ENCODE measurements at regions not wholly inside any gene's neighbourhood (a gene's known extent, or its start where the extent isn't known, plus 50 kb on each side); places are given as distances from the start of the nearest gene placed in this dataset.

DNA sequence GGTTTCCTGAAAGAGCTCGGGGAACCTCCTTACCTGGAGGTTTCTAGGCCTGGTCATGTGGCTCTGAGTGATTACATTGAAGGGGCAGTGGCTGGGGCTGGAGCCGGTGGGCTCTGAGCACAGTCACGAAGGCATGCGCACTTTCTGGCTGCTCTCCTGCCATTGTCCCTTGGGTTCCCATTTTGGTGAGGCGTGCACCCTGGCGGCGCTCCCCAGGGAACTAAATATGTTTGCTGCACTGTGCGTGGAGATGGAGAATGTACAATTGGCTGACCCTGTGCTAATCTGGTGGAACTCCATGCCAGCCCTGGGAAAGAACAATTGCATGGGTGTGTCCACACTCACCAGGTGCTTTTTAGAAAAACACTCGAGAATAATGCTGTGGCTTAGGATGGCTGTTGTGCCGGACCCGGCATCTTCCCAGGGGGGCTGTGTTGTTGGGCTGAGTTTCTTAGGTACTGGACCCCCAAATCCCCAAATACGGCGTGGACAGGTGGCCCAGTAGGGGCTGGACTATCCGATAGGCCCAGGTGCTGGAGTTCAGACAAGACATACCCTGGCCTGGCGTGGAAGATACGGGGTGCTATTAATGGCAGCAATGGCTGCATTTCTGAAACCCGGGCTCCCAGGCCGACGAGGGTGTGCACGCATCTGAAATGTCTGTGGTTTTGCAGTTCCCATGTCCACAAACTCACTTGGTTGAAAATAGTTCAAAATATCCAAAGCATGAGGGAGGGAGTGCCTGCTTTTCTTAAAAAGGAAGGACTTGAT is 230.5 kb downstream of the SEC14L1 start:
- 45 to 54% (median 49%) methylated on average over 20 of the region's 20 CpGs for WGBS, 3 donors
- TF ChIP-seq POLR2A (IDR thresholded peaks at IDR 0.05) (no peak), EP300 (IDR thresholded peaks at IDR 0.05) (no peak)
- H3K9me3 ChIP-seq: no peaks in the 10 kb centered on the region
- H3K27me3 ChIP-seq: no peaks in the 10 kb centered on the region
- H3K4me3 ChIP-seq: no peak overlapping the region
- peak in 3 of 5 donors; percentile 33 to 41 (median 39) for DNase-seq
- peaks cover 39% of the 10 kb centered on the region for H3K4me1 ChIP-seq (ENCODE audit: insufficient read depth)
- H3K36me3 ChIP-seq: no peaks in the 10 kb centered on the region
- H3K27ac ChIP-seq: peak overlapping the region; percentile 77 to 89
- intact Hi-C loops (cut with DNase I): loop anchor here in 1 of 4 donors (10.0 kb wide), 1 partner anchor 53 kb away; no protein-coding TSS in a partner anchor

DNA sequence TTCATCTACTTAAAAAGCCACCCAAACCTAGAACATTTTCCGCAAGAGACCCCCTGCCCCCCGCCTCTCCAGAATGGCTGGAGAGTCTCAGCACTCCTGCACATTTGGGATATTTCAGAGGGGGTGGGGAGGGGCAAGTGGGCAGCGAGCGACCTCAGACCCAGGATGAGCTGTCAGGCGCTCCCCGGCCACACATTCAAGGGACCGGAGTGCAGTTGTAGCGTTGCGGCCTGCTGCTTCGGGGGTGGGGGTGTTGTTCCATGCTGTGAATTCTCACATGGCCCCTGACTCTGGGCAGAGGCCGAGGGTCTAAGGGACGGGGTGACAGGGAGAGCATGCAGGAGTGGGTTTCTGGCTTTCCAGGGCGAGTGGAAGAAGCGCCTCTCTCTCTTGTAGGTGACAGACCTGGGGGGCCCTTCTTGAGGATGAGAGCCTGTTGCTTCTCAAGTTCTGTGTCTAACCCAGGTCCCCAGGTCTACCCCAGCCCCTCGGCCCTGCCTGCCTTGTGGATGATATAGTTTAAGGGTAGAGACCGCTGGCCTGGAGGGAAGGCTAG is 231.2 kb downstream of the SEC14L1 start:
- peak in 2 of 5 donors; percentile 42 to 48 for DNase-seq
- H3K27me3 ChIP-seq: no peaks in the 10 kb centered on the region
- peaks cover 39% of the 10 kb centered on the region for H3K4me1 ChIP-seq (ENCODE audit: insufficient read depth)
- peak overlapping the region; percentile 77 to 89 for H3K27ac ChIP-seq
- no peak for TF ChIP-seq EP300 (IDR thresholded peaks at IDR 0.05)
- TF ChIP-seq, protein P1, sequence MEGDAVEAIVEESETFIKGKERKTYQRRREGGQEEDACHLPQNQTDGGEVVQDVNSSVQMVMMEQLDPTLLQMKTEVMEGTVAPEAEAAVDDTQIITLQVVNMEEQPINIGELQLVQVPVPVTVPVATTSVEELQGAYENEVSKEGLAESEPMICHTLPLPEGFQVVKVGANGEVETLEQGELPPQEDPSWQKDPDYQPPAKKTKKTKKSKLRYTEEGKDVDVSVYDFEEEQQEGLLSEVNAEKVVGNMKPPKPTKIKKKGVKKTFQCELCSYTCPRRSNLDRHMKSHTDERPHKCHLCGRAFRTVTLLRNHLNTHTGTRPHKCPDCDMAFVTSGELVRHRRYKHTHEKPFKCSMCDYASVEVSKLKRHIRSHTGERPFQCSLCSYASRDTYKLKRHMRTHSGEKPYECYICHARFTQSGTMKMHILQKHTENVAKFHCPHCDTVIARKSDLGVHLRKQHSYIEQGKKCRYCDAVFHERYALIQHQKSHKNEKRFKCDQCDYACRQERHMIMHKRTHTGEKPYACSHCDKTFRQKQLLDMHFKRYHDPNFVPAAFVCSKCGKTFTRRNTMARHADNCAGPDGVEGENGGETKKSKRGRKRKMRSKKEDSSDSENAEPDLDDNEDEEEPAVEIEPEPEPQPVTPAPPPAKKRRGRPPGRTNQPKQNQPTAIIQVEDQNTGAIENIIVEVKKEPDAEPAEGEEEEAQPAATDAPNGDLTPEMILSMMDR (IDR thresholded peaks at IDR 0.05): no peak
- TF ChIP-seq POLR2A (IDR thresholded peaks at IDR 0.05): no peak
- H3K4me3 ChIP-seq: peak overlapping the region; percentile 73
- 37 to 51% (median 45%) methylated on average over 16 of the region's 16 CpGs for WGBS, 3 donors
- intact Hi-C loops (cut with DNase I): loop anchor here in 1 of 4 donors (10.0 kb wide), 1 partner anchor 53 kb away; no protein-coding TSS in a partner anchor
- H3K9me3 ChIP-seq: no peaks in the 10 kb centered on the region
- no peaks in the 10 kb centered on the region for H3K36me3 ChIP-seq

DNA sequence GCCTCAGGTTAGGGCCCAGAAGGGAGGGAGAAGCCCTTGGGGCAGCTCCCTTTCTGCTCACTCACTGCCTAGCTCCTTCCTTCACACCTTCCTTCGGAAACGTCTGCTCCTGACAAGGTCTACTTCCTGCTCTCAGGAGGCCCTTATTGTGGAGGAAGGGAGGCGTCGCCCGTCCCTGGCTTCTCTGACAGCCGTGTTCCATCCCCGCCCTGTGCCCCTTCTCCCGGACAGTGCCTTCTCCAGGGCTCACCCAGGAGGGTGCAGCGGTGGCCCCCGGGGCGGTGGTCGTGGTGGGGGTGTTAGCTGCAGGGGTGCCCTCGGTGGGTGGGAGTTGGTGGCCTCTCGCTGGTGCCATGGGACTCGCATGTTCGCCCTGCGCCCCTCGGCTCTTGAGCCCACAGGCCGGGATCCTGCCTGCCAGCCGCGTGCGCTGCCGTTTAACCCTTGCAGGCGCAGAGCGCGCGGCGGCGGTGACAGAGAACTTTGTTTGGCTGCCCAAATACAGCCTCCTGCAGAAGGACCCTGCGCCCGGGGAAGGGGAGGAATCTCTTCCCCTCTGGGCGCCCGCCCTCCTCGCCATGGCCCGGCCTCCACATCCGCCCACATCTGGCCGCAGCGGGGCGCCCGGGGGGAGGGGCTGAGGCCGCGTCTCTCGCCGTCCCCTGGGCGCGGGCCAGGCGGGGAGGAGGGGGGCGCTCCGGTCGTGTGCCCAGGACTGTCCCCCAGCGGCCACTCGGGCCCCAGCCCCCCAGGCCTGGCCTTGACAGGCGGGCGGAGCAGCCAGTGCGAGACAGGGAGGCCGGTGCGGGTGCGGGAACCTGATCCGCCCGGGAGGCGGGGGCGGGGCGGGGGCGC is 231.9 kb downstream of the SEC14L1 start:
- WGBS, 3 donors: 1 to 6% (median 5%) methylated on average over 12 to 61 of the region's 64 CpGs
- Histone ChIP-seq H3K36me3 (no peaks in the 10 kb centered on the region), H3K4me1 (ENCODE audit: insufficient read depth) (peaks cover 41% of the 10 kb centered on the region), H3K27ac (peak overlapping the region; percentile 77 to 89), H3K4me3 (peak overlapping the region; percentile 73), H3K27me3 (no peaks in the 10 kb centered on the region), H3K9me3 (no peaks in the 10 kb centered on the region)
- intact Hi-C loops (cut with DNase I): loop anchor here in 1 of 4 donors (10.0 kb wide), 1 partner anchor 52 kb away; no protein-coding TSS in a partner anchor
- TF ChIP-seq, protein P1 (IDR thresholded peaks at IDR 0.05): peak in 1 of 3 donors; percentile 12
- TF ChIP-seq POLR2A (IDR thresholded peaks at IDR 0.05) (no peak), EP300 (IDR thresholded peaks at IDR 0.05) (no peak)
- peak; percentile 87 to 93 (median 90) for DNase-seq

DNA sequence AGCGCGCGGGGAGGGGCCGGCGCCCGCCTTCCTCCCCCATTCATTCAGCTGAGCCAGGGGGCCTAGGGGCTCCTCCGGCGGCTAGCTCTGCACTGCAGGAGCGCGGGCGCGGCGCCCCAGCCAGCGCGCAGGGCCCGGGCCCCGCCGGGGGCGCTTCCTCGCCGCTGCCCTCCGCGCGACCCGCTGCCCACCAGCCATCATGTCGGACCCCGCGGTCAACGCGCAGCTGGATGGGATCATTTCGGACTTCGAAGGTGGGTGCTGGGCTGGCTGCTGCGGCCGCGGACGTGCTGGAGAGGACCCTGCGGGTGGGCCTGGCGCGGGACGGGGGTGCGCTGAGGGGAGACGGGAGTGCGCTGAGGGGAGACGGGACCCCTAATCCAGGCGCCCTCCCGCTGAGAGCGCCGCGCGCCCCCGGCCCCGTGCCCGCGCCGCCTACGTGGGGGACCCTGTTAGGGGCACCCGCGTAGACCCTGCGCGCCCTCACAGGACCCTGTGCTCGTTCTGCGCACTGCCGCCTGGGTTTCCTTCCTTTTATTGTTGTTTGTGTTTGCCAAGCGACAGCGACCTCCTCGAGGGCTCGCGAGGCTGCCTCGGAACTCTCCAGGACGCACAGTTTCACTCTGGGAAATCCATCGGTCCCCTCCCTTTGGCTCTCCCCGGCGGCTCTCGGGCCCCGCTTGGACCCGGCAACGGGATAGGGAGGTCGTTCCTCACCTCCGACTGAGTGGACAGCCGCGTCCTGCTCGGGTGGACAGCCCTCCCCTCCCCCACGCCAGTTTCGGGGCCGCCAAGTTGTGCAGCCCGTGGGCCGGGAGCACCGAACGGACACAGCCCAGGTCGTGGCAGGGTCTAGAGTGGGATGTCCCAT is 232.8 kb downstream of the SEC14L1 start:
- Histone ChIP-seq H3K27me3 (no peaks in the 10 kb centered on the region), H3K36me3 (no peaks in the 10 kb centered on the region), H3K4me1 (ENCODE audit: insufficient read depth) (peaks cover 48% of the 10 kb centered on the region), H3K9me3 (no peaks in the 10 kb centered on the region), H3K4me3 (peak overlapping the region; percentile 73), H3K27ac (peak overlapping the region; percentile 77 to 89)
- DNase-seq: peak; percentile 69 to 77 (median 76)
- 1% methylated on average over 66 to 90 of the region's 90 CpGs for WGBS, 3 donors
- TF ChIP-seq POLR2A (IDR thresholded peaks at IDR 0.05): peak; percentile 52
- TF ChIP-seq, protein P1 (IDR thresholded peaks at IDR 0.05): peak in 1 of 3 donors; percentile 7
- no peak for TF ChIP-seq EP300 (IDR thresholded peaks at IDR 0.05)
- intact Hi-C loops (cut with DNase I): loop anchor here in 1 of 4 donors (10.0 kb wide), 1 partner anchor 51 kb away; no protein-coding TSS in a partner anchor
